GM18951 (cell line): ENCODE measurements at regions not wholly inside any gene's neighbourhood (a gene's known extent, or its start where the extent isn't known, plus 50 kb on each side); places are given as distances from the start of the nearest gene placed in this dataset.
"Not testable (repeated sequence)": the region's sequence is repeated elsewhere in the genome, so short reads cannot be mapped to it uniquely, and the experiment has no call there.

ENCODE experiments used
- POLR2A ChIP-seq: IDR thresholded peaks from 4 replicates; pipeline ENCODE4 v1.6.1; 2011; ENCODE audit warnings: mild to moderate bottlenecking; ENCODE audit not compliant: insufficient read length, insufficient read depth; ENCODE audit errors: extremely low read depth
- in situ Hi-C: fragments of 300-500 bp; cut with MboI; formaldehyde crosslinking; loops from one replicate; pipeline ENCODE4 v1.12.0; 2022; ENCODE audit warnings: low sequenced_read_pairs, mixed read lengths, inconsistent platforms; ENCODE audit not compliant: unreplicated experiment

DNA sequence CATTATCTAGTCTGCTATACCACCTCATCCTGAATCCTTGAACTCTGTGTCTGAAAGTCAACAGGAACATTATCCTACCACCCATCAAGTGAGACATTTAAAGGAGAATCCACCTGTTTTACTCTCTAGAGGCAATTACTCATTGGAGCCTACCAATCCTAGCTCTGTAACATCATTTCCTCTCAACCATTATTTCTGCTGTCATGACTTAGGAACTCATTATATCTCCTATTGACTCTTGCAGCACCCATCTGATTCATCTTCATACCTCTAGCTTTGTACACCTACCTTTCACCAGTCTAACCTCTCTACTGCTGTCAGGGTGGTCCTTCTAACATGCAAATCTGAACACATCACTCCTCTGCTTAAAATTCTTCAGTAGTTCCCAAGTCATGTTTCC lies 481.5 kb downstream of the NFIB start:
- no peak for TF ChIP-seq POLR2A
- in situ Hi-C loops = no loop called here

DNA sequence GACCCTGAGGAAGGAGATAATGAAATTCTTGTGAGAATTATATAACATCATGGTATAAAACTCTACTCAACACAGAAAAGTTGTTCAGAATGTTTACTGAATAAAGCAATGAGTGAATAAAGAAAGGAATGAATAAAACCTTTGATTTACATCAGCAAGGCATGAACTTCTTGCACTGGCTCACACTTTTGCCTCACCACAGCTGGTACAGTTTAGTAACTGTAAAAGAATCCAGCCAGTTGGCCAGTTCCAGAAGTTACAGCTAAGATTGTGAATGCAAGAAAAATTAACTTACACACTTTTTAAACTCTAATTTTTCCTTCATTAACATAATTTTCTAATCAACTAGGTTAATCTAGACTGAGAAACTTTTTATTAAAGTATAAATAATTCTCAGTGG lies 490.9 kb downstream of the NFIB start:
- no peak for TF ChIP-seq POLR2A
- in situ Hi-C loops = no loop called here

DNA sequence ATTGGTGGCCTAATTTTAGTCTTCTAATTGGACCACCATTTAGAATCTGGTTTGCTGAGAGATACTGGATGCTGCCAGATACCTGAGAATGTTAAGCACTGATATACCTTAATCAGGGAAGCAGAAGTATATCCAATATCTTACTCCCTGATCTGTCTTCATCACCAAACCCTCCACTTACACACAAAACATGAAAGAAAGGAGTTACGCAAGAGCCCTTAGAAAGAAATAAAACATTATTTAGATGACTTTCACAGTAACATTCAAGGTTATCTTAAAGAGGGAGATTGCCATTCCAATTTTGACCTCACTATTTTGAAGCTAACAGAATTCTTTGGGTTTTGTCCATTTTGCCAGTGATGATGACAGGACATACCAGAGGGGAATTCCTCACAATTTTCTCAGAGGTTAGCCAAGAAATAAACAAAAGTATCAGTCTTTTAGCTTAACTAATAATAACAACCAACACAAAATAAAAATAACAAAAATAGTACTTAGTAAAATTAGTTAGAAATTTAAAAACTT lies 496.1 kb downstream of the NFIB start:
- TF ChIP-seq POLR2A = no peak

DNA sequence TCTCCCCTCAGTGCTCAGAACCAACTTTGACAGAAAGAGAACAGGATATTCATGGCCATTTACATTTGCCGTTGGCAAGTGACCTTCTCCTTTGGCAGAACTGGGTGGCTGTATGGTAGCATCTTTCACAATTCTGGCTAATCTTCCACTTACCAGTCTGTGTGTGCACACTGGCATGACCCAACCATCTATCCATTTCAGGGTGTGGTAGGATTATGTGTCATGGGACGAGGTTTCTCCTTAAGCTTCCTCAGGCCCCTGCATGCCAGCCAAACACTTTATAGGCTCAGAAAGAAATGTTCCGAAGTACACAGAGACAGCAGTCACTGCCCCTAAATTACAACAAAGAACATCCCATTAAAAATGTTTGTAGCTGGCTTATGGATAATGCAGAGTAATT lies 497.1 kb downstream of the NFIB start:
- no peak for TF ChIP-seq POLR2A

More for the DNA sequence above, 496.1 kb downstream of the NFIB start:
- in situ Hi-C loops = no loop called here

DNA sequence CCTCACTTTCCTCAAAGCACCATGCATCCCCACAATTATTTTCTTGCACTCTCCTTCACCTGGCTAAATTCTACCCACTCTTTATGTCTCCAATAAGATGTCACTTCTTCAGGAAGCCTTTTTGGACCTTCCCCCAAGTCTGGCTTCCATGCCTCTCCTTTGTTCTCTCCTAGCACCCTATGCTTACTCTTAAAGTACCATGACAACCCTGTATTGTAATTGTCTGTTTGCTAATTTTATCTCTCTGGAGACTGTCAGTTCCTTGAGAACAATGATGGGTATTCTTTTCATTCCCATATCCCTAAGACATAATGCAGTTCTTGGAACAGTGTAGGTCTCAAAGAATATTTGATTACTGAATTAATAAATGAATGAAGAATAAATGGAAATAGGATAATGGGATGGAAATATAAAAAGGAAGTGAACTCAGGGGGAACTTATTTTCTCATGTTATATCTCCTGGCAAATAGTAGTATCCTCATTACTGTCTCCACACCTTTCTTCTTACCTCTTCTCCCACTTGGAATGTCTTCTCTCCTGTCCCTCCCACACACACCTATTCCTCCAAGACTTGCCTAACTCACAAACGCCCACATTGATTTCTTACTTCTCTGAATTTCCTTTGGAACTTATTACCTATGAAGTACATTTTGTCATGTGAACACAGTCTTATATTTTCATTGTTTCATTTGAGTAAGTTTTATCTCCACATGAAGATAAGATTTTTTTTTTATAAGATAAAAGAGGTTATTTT lies 499.1 kb downstream of the NFIB start:
- in situ Hi-C loops = no loop called here
- no peak for TF ChIP-seq POLR2A

More for the DNA sequence above, 497.1 kb downstream of the NFIB start:
- in situ Hi-C loops = no loop called here

DNA sequence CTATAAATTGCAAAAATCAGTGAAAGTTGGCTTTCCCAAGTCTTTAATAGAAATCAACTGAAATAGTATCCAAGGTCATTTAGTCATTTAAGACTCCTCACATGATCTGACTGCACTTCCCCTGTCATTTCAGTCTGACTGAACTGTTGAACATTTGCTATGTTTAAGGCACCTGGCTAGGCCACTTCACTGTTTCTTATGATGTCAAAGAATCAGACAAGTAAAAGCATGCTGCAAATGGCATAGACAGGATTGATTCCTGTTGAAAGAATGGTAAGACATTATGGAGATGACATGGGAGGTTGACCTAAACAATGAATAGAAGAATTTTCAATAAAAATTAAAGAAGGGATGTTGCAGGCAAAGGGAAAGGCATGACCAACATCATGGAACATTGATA lies 502.1 kb downstream of the NFIB start:
- in situ Hi-C loops = no loop called here
- TF ChIP-seq POLR2A = no peak

DNA sequence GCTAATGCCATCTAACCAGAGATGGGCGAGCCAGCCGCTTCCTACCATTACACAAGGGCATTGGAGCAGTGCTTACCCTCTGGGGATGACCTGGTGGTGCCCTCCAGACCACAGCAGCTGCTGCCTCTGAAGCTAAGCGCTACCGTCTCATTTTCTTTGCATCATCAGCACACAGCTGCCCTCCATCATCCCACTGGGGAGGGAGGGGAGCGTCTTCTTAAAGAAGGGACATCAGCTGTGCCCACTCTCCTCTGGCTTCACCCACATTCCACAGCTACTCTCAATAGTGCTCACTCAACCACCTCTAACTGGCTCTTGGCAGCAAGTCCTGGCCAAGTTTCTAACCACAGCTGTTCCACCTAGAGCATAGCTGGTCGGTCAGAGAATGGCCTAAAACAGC lies 503.4 kb downstream of the NFIB start:
- in situ Hi-C loops = no loop called here
- TF ChIP-seq POLR2A = no peak

DNA sequence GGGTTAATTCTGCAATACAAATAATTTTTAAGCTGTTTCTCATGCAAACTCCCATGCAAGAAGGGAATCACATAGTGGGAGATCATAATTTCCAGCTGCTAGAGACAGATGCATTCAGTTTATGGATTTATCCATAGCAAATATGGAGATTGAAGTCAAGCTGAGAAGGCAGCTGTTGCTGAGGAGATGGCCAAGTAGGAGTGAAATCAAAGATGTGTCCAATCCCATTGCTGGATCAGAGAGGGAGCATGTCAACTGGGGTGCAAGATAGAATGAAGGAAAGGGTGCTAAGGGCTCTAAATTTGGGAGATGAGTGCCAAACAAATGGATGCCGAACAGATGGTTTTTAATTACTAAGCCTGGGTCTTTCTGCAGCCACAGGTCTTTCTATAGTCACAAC lies 504.5 kb downstream of the NFIB start:
- in situ Hi-C loops = no loop called here
- TF ChIP-seq POLR2A = no peak

DNA sequence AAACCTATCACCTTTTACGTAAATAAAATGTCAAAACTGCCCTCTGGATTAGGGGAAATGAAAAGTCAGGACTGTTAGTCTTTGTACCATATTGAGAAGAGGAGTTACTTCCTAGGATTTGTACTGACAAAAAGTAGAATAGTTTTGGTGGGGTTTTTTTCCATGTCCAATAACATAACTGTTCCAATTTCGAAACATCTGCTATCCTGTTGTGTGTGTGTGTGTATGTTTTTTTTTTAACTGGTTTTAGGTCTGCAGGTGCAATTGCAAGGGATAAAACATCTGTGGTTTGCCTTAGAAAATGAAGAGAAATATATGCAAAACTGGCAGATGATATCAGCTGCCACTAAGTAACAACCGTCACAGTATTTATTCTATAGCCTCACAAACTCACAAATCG lies 506.8 kb downstream of the NFIB start:
- no peak for TF ChIP-seq POLR2A
- in situ Hi-C loops = no loop called here

DNA sequence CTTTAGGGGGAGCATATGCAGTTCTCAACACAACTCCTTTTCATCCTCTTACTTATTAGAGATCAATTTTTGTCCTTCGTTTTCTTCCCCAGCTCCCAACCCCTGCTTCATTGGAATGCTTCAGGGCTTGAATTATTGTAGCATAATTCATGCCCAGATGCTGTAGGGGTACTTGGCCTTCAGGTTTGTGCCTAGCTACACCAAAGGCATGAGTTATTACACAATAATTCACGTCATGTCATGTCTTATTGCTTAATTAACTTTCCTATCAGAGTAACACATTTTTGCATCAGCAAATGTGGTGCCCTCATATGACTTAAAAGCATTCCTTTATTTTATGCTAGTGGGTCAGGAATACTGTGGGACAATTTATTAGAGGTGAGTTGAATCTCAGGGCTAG lies 507.2 kb downstream of the NFIB start:
- in situ Hi-C loops = no loop called here
- no peak for TF ChIP-seq POLR2A

DNA sequence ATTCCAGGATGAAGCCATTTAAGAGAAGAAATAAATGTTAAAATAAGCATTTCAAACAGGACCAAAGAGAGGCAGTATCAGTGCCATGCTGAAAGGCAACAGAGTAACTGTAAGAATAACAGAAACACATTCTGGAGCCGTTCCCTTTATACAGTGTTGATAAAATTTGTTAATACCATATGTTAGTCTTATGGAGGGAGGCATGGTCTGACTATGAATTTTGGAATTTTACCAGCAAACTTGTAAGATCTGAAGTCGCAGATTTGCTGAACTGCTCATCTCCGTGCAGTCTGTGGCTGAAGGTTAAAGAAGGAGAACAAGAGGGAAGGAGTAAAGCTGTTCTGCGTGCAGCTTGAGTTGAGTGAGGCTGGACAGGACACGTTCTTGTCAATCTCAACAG lies 508.4 kb downstream of the NFIB start:
- in situ Hi-C loops = no loop called here
- no peak for TF ChIP-seq POLR2A

DNA sequence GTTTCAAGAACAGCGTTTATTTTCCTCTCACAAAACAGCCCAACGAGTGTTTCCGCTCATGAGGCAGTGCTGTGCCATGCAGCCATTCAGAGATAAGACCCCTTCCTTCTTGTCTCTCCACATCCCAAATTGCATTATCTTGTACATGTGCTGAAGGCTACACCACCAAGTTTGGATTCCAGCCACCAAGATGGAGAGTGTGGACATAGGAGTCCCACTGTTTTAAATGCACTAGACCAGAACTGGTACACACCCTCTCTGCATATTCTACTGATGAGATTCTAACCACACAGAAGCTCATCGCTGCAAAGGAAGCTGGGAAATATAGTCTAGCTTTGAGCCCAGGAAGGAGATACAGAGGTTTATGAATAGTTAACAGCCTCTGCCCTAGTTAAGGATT lies 509.4 kb downstream of the NFIB start:
- in situ Hi-C loops = no loop called here

DNA sequence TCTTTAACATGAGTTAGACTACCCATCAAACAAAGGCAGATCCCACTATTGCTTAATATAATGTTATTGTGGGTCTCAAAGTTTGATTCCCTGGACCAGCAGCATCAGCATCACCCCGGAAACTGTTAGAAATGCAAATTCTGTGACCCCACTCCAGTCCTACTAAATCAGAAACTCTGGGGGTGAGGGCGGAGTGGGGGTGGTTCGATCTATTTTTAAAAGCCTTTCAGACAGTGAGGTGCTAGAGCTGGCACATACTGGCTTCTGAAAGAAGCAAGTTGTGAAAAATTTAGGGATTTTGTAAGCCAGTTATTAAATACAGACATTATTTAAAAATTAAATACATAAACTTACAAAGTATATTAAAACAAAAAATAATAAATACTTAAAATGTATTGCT lies 513.2 kb downstream of the NFIB start:
- TF ChIP-seq POLR2A = no peak
- in situ Hi-C loops = no loop called here

More for the DNA sequence above, 509.4 kb downstream of the NFIB start:
- no peak for TF ChIP-seq POLR2A

DNA sequence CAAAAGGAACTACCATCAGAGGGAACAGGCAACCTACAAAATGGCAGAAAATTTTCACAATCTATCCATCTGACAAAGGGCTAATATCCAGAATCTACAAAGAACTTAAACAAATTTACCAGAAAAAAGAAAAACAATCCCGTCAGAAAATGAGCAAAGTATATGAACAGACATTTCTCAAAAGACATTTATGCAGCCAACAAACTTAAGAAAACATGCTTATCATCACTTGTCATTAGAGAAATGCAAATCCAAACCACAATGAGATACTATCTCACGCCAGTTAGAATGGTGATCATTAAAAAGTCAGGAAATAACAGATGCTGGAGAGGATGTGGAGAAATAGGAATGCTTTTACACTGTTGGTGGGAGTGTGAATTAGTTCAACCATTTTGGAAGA lies 516.2 kb downstream of the NFIB start:
- in situ Hi-C loops = not testable (repeated sequence)
